PC-3 (cell line): ENCODE measurements at regions not wholly inside any gene's neighbourhood (a gene's known extent, or its start where the extent isn't known, plus 50 kb on each side); places are given as distances from the start of the nearest gene placed in this dataset.
A peak's percentile ranks its signal among the peaks of the same experiment; 100 is the strongest.

ENCODE experiments used
- ATAC-seq: fragments of 200-7000 bp; cut with Tn5 transposase; 2 replicates; pipeline ENCODE4 v1.9.1; 2020; ENCODE audit warnings: mild to moderate bottlenecking, moderate library complexity
- BruUV-seq: library from RNA; stranded (reverse); fragments of 400-500 nt; replicated peaks from 2 replicates; lab custom pipeline; 2021; lab: Mats Ljungman, UMichigan
- CTCF ChIA-PET: fragments of 300-600 bp; sonication (Branson Sonifier 250); formaldehyde crosslinking; loops from one replicate; lab custom pipeline; 2022; ENCODE audit warnings: antibody characterized with exemption; lab: Charles Lee
- POLR2A ChIA-PET: fragments of 300-600 bp; sonication (Branson Sonifier 250); formaldehyde crosslinking; loops from one replicate; lab custom pipeline; 2022; ENCODE audit warnings: antibody characterized with exemption; ENCODE audit not compliant: unreplicated experiment; lab: Charles Lee
- DNase-seq: peaks from one replicate; pipeline ENCODE4 v3.0.0-alpha.2; 2015
- H2AFZ ChIP-seq: fragments of 300-600 bp; sonication (generic); 2 replicates; pipeline ENCODE4 v1.6.0; 2016; ENCODE audit warnings: antibody characterized with exemption, low read length
- H3F3A ChIP-seq: fragments of 300-600 bp; sonication (generic); one replicate; pipeline ENCODE4 v1.6.0; 2017; ENCODE audit warnings: antibody characterized with exemption, low read length, control low read depth, mild to moderate bottlenecking; ENCODE audit not compliant: unreplicated experiment
- H3K27ac ChIP-seq: fragments of 300-600 bp; sonication (generic); 2 replicates; pipeline ENCODE4 v1.5.1; 2016; ENCODE audit warnings: mild to moderate bottlenecking, low read length
- H3K27me3 ChIP-seq: fragments of 300-600 bp; sonication (generic); 2 replicates; pipeline ENCODE4 v1.6.1; 2016; ENCODE audit warnings: low read length, mixed read lengths
- H3K36me3 ChIP-seq: fragments of 300-600 bp; sonication (generic); 2 replicates; pipeline ENCODE4 v1.6.1; 2016; ENCODE audit warnings: low read depth, mixed run types, low read length, mixed read lengths
- H3K4me1 ChIP-seq: fragments of 300-600 bp; sonication (generic); 2 replicates; pipeline ENCODE4 v1.5.1; 2016; ENCODE audit warnings: low read length; ENCODE audit not compliant: insufficient read depth
- H3K4me2 ChIP-seq: fragments of 300-600 bp; sonication (generic); 2 replicates; pipeline ENCODE4 v1.6.0; 2016; ENCODE audit warnings: low read length
- H3K4me3 ChIP-seq: fragments of 300-600 bp; sonication (generic); 2 replicates; pipeline ENCODE4 v1.5.1; 2016; ENCODE audit warnings: mild to moderate bottlenecking, low read length, mixed read lengths
- H3K79me2 ChIP-seq: fragments of 300-600 bp; sonication (generic); 2 replicates; pipeline ENCODE4 v1.6.1; 2017; ENCODE audit warnings: low read length, mixed read lengths
- H3K9ac ChIP-seq: fragments of 300-600 bp; sonication (generic); 2 replicates; pipeline ENCODE4 v1.6.0; 2016; ENCODE audit warnings: mild to moderate bottlenecking, low read length
- H3K9me2 ChIP-seq: fragments of 300-600 bp; sonication (generic); replicated peaks from 2 replicates; pipeline ENCODE4 v1.6.1; 2016; ENCODE audit warnings: mixed run types, low read length, mixed read lengths
- H3K9me3 ChIP-seq: fragments of 300-600 bp; sonication (generic); 2 replicates; pipeline ENCODE4 v1.6.1; 2016; ENCODE audit warnings: low read length, mixed read lengths
- H4K20me1 ChIP-seq: fragments of 300-600 bp; sonication (generic); 2 replicates; pipeline ENCODE4 v1.6.1; 2016; ENCODE audit warnings: low read length, mixed read lengths
- EZH2 ChIP-seq: fragments of 300-600 bp; sonication (generic); IDR thresholded peaks from one replicate; pipeline ENCODE4 v1.6.1; 2017; ENCODE audit warnings: antibody characterized with exemption, mild to moderate bottlenecking, low read length; ENCODE audit not compliant: unreplicated experiment
- EZH2phosphoT487 ChIP-seq: fragments of 300-600 bp; sonication (generic); IDR thresholded peaks from 2 replicates; pipeline ENCODE4 v1.6.1; 2018; ENCODE audit warnings: mild to moderate bottlenecking, antibody characterized with exemption, low read length, borderline replicate concordance
- intact Hi-C: fragments of 100-400 bp; cut with micrococcal nuclease; formaldehyde crosslinking; loops from 2 replicates; pipeline ENCODE4 v1.9.0; 2023
- TF ChIP-seq, protein P1 (sequence below): fragments of 300-600 bp; sonication (generic); conservative IDR thresholded peaks from 2 replicates; pipeline ENCODE4 v1.5.1; 2017; ENCODE audit warnings: antibody characterized with exemption, low read depth, mild to moderate bottlenecking, low read length

DNA sequence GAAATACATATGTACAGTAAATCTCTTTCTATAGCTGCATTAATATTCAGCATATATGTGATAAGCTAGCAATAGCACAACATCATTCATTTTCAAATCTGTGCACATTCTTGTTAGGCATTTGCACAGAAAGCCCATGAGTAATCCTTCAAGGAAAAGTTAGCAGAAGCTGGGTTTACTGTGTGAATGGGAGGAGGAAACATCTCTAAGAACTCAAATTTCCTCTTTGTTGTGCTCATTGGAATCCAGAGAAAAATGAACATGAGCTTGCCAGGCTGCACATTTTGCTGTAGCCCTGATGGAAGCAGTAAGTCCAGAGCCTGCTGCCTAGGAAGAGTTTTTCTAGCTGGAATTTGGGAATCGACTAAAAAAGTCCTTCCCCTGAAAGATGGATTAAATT is 214.2 kb upstream of the FOXD3 start:
- H3K9ac ChIP-seq: no peak overlapping the region
- H3K9me2 ChIP-seq: no peaks in the 10 kb centered on the region
- ATAC-seq: no peak
- TF ChIP-seq EZH2 (no peak), EZH2phosphoT487 (no peak)
- TF ChIP-seq, protein P1, sequence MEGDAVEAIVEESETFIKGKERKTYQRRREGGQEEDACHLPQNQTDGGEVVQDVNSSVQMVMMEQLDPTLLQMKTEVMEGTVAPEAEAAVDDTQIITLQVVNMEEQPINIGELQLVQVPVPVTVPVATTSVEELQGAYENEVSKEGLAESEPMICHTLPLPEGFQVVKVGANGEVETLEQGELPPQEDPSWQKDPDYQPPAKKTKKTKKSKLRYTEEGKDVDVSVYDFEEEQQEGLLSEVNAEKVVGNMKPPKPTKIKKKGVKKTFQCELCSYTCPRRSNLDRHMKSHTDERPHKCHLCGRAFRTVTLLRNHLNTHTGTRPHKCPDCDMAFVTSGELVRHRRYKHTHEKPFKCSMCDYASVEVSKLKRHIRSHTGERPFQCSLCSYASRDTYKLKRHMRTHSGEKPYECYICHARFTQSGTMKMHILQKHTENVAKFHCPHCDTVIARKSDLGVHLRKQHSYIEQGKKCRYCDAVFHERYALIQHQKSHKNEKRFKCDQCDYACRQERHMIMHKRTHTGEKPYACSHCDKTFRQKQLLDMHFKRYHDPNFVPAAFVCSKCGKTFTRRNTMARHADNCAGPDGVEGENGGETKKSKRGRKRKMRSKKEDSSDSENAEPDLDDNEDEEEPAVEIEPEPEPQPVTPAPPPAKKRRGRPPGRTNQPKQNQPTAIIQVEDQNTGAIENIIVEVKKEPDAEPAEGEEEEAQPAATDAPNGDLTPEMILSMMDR: no peak
- no peak overlapping the region for H3K4me2 ChIP-seq
- no peak for DNase-seq
- no peaks in the 10 kb centered on the region for H3K36me3 ChIP-seq
- H4K20me1 ChIP-seq: no peaks in the 10 kb centered on the region
- no peak overlapping the region for H2AFZ ChIP-seq
- no peaks in the 10 kb centered on the region for H3K9me3 ChIP-seq
- CTCF ChIA-PET: no interaction called here
- no peaks in the 10 kb centered on the region for H3K4me1 ChIP-seq
- H3K4me3 ChIP-seq: no peak overlapping the region
- no peaks in the 10 kb centered on the region for H3F3A ChIP-seq
- H3K27me3 ChIP-seq: peaks cover 60% of the 10 kb centered on the region
- POLR2A ChIA-PET: no interaction called here
- H3K27ac ChIP-seq: no peak overlapping the region
- H3K79me2 ChIP-seq: no peaks in the 10 kb centered on the region
- BruUV-seq: no TSS peak
- intact Hi-C loops: no loop called here

DNA sequence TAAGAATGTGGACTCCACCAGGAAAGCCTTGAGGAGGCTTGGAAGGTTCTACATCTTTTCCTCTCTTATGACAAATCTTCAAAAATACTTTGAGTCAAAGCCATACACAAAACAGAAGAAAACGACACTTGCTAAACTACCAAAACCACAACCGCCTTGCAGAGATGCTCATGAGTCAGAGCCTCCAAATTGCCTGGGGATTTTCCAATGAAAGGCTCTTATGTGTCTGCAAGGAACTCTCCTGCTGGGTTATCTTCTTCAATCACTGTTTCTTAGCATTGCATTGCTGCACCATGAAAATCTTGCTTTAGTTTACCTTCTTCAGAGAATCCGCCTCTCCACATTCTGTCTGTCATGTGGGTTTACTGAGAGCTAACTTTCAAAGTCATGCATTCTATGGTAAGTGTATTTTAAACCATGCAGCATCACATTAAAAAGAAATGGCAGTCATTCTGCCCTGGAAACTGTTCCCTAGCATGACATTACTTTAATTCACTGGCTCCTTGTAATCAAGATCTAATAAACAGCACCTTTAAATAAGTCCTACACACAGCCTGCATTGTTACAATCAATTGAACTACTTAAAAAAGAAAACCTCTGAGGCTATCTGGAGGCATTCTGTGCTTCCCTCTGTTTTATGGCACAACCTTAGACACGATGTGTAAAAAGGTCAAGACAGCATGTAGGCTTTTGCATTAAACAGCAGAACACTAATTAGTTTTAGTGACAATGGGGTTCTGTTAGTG is 210.0 kb upstream of the FOXD3 start:
- ChIA-PET POLR2A (no interaction called here), CTCF (no interaction called here)
- Histone ChIP-seq H3K27ac (no peak overlapping the region), H3K27me3 (peaks cover 65% of the 10 kb centered on the region), H4K20me1 (no peaks in the 10 kb centered on the region), H3K79me2 (no peaks in the 10 kb centered on the region), H3K9ac (no peak overlapping the region), H3K36me3 (no peaks in the 10 kb centered on the region), H3K9me3 (no peaks in the 10 kb centered on the region), H3K9me2 (no peaks in the 10 kb centered on the region), H3K4me3 (no peak overlapping the region), H3F3A (no peaks in the 10 kb centered on the region), H3K4me2 (no peak overlapping the region), H3K4me1 (no peaks in the 10 kb centered on the region), H2AFZ (no peak overlapping the region)
- no TSS peak for BruUV-seq
- TF ChIP-seq EZH2 (no peak), EZH2phosphoT487 (no peak)
- TF ChIP-seq, protein P1: no peak
- DNase-seq (peak; percentile 54), ATAC-seq (no peak)
- intact Hi-C loops: no loop called here

DNA sequence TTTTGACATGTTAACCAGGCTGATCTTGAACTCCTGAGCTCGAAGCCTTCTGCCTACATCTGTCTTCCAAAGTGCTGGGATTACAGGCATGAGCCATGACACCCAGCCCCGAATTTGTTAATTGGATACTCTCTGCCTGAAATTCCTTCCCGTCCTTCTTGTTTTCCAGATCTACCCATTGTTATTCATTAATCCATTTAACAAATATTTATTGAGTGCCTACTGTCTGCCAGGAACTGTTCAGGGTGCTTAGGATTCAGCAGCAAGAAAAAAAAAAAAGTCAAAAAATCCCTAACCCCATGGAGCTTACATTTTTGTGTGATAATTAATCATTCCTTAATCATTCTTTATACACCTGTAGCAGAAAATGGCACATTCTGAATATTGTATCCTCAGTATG is 206.8 kb upstream of the FOXD3 start:
- H2AFZ ChIP-seq: no peak overlapping the region
- H3K4me3 ChIP-seq: no peak overlapping the region
- ATAC-seq: no peak
- POLR2A ChIA-PET: no interaction called here
- BruUV-seq: no TSS peak
- no peaks in the 10 kb centered on the region for H4K20me1 ChIP-seq
- TF ChIP-seq EZH2 (no peak), EZH2phosphoT487 (no peak)
- TF ChIP-seq, protein P1: no peak
- H3K27me3 ChIP-seq: peaks cover 66% of the 10 kb centered on the region
- intact Hi-C loops: no loop called here
- no peak for DNase-seq
- H3K79me2 ChIP-seq: no peaks in the 10 kb centered on the region
- no peak overlapping the region for H3K9ac ChIP-seq
- H3K9me2 ChIP-seq: no peaks in the 10 kb centered on the region
- no peaks in the 10 kb centered on the region for H3F3A ChIP-seq
- CTCF ChIA-PET: no interaction called here
- no peaks in the 10 kb centered on the region for H3K9me3 ChIP-seq
- H3K27ac ChIP-seq: no peak overlapping the region
- no peaks in the 10 kb centered on the region for H3K36me3 ChIP-seq
- H3K4me1 ChIP-seq: no peaks in the 10 kb centered on the region
- H3K4me2 ChIP-seq: no peak overlapping the region
